SK-N-SH treated with all-trans-retinoic acid at 6 μM for 48 hours (cell line): ENCODE measurements at regions not wholly inside any gene's neighbourhood (a gene's known extent, or its start where the extent isn't known, plus 50 kb on each side); places are given as distances from the start of the nearest gene placed in this dataset.
A peak's percentile ranks its signal among the peaks of the same experiment; 100 is the strongest.

Experiments used
- ATAC-seq: fragments of 200-7000 bp; cut with Tn5 transposase; 3 replicates; pipeline ENCODE4 v1.9.1; 2020; ENCODE audit warnings: mild to moderate bottlenecking, moderate library complexity
- ARNTL ChIP-seq: fragments of 450-650 bp; formaldehyde crosslinking; IDR thresholded peaks from 2 replicates; pipeline ENCODE4 v1.5.0; 2020; ENCODE audit warnings: low read depth, mild to moderate bottlenecking, moderate library complexity, borderline replicate concordance
- BACH2 ChIP-seq: fragments of 250-450 bp; sonication (Bioruptor Pico); IDR thresholded peaks from 2 replicates; pipeline ENCODE4 v1.9.0; 2021; ENCODE audit warnings: mild to moderate bottlenecking, borderline replicate concordance
- CREB5 ChIP-seq: fragments of 250-450 bp; sonication (Bioruptor Pico); IDR thresholded peaks from 2 replicates; pipeline ENCODE4 v1.5.1; 2020; ENCODE audit warnings: low read depth, mild to moderate bottlenecking, moderate library complexity
- CSDC2 ChIP-seq: fragments of 250-450 bp; sonication (Bioruptor Pico); IDR thresholded peaks from 2 replicates; pipeline ENCODE4 v1.5.0; 2020; ENCODE audit warnings: mild to moderate bottlenecking, moderate library complexity
- CSRNP3 ChIP-seq: fragments of 250-450 bp; sonication (Bioruptor Pico); IDR thresholded peaks from 2 replicates; pipeline ENCODE4 v1.5.1; 2021; ENCODE audit warnings: mild to moderate bottlenecking, moderate library complexity
- ESRRG ChIP-seq: fragments of 250-450 bp; sonication (Bioruptor Pico); IDR thresholded peaks from 2 replicates; pipeline ENCODE4 v1.6.1; 2021; ENCODE audit warnings: mild to moderate bottlenecking
- GLIS3 ChIP-seq: fragments of 250-450 bp; sonication (Bioruptor Pico); IDR thresholded peaks from 2 replicates; pipeline ENCODE4 v1.5.0; 2020; ENCODE audit warnings: mild to moderate bottlenecking, moderate library complexity
- ISL1 ChIP-seq: fragments of 250-450 bp; sonication (Bioruptor Pico); IDR thresholded peaks from 2 replicates; pipeline ENCODE4 v2.1.2; 2022; ENCODE audit warnings: mild to moderate bottlenecking, moderate library complexity
- OSR1 ChIP-seq: fragments of 250-450 bp; sonication (Bioruptor Pico); IDR thresholded peaks from 2 replicates; pipeline ENCODE4 v1.8.0; 2022; ENCODE audit warnings: moderate library complexity, mild to moderate bottlenecking, inconsistent platforms
- PPARA ChIP-seq: fragments of 250-450 bp; sonication (Bioruptor Pico); IDR thresholded peaks from 2 replicates; pipeline ENCODE4 v1.5.0; 2020; ENCODE audit warnings: mild to moderate bottlenecking, borderline replicate concordance
- RARB ChIP-seq: fragments of 250-450 bp; sonication (Bioruptor Pico); IDR thresholded peaks from 2 replicates; pipeline ENCODE4 v1.8.0; 2021; ENCODE audit warnings: mild to moderate bottlenecking, moderate library complexity
- SNAI2 ChIP-seq: fragments of 250-450 bp; sonication (Bioruptor Pico); IDR thresholded peaks from 2 replicates; pipeline ENCODE4 v1.5.0; 2020; ENCODE audit warnings: mild to moderate bottlenecking, moderate library complexity
- TCF4 ChIP-seq: fragments of 250-450 bp; sonication (Bioruptor Pico); IDR thresholded peaks from 2 replicates; pipeline ENCODE4 v1.8.0; 2021; ENCODE audit warnings: mild to moderate bottlenecking, moderate library complexity, borderline replicate concordance
- TOX ChIP-seq: fragments of 250-450 bp; sonication (Bioruptor Pico); IDR thresholded peaks from 2 replicates; pipeline ENCODE4 v1.8.0; 2021; ENCODE audit warnings: mild to moderate bottlenecking, moderate library complexity, borderline replicate concordance
- TSHZ2 ChIP-seq: fragments of 250-450 bp; sonication (Bioruptor Pico); IDR thresholded peaks from 2 replicates; pipeline ENCODE4 v1.5.0; 2020; ENCODE audit warnings: mild to moderate bottlenecking, moderate library complexity
- ZC3H10 ChIP-seq: fragments of 250-450 bp; sonication (Bioruptor Pico); IDR thresholded peaks from 2 replicates; pipeline ENCODE4 v1.5.1; 2021; ENCODE audit warnings: mild to moderate bottlenecking, moderate library complexity
- ZFP3 ChIP-seq: fragments of 250-450 bp; sonication (Bioruptor Pico); IDR thresholded peaks from 2 replicates; pipeline ENCODE4 v1.5.0; 2020; ENCODE audit warnings: mild to moderate bottlenecking, moderate library complexity
- ZFP30 ChIP-seq: fragments of 450-650 bp; formaldehyde crosslinking; IDR thresholded peaks from 2 replicates; pipeline ENCODE4 v1.5.0; 2022; ENCODE audit warnings: mild to moderate bottlenecking, moderate library complexity
- ZNF565 ChIP-seq: fragments of 450-650 bp; formaldehyde crosslinking; conservative IDR thresholded peaks from 2 replicates; pipeline ENCODE4 v1.5.0; 2020; ENCODE audit warnings: low read depth, mild to moderate bottlenecking, moderate library complexity
- ZNF70 ChIP-seq: fragments of 450-650 bp; formaldehyde crosslinking; IDR thresholded peaks from 2 replicates; pipeline ENCODE4 v1.5.0; 2020; ENCODE audit warnings: mild to moderate bottlenecking, moderate library complexity
- ZNF8 ChIP-seq: fragments of 450-650 bp; formaldehyde crosslinking; IDR thresholded peaks from 2 replicates; pipeline ENCODE4 v1.5.0; 2020; ENCODE audit warnings: mild to moderate bottlenecking, moderate library complexity
- TF ChIP-seq, protein P1 (sequence below): fragments of 250-450 bp; sonication (Bioruptor Pico); IDR thresholded peaks from 2 replicates; pipeline ENCODE4 v1.8.0; 2020; ENCODE audit warnings: mild to moderate bottlenecking, moderate library complexity, borderline replicate concordance

DNA sequence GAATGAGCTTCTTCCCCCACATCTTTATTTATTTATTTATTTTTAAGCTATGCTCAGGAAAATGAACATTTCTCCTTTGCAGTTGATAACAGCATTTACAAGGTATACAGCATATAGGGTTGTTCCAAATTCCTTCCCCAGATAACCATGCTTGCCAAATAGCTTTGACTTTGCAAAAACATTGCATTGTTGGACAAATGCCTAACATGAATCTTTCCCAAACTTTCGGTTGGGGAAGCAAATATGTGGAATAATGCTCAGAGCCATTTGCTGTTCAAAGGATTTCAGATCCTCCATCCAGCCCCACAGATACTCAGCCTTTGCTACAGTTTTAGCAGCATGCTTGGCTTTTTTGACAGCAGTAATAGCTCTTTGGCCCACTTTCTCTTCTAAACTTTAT is 127.2 kb upstream of the AGA start:
- no peak for TF ChIP-seq ZNF565
- TF ChIP-seq CSDC2, result no peak
- no peak for TF ChIP-seq CSRNP3 (CRISPR knock-in tag)
- TF ChIP-seq SNAI2 (CRISPR knock-in tag), result no peak
- TF ChIP-seq TSHZ2 (CRISPR knock-in tag), result no peak
- TF ChIP-seq GLIS3 (CRISPR knock-in tag), result no peak
- TF ChIP-seq ZNF8, result no peak
- no peak for TF ChIP-seq TCF4 (CRISPR knock-in tag)
- TF ChIP-seq ZNF70 (CRISPR knock-in tag), result no peak
- TF ChIP-seq ESRRG (CRISPR knock-in tag), result no peak
- no peak for TF ChIP-seq BACH2 (CRISPR knock-in tag)
- TF ChIP-seq TOX (CRISPR knock-in tag), result no peak
- no peak for TF ChIP-seq ISL1 (CRISPR knock-in tag)
- no peak for TF ChIP-seq ZC3H10 (CRISPR knock-in tag)
- TF ChIP-seq OSR1, result no peak
- no peak for TF ChIP-seq ZFP3 (CRISPR knock-in tag)
- TF ChIP-seq ZFP30 (CRISPR knock-in tag), result no peak
- TF ChIP-seq, all 23 proteins: peak for 0
- ATAC-seq, result no peak

DNA sequence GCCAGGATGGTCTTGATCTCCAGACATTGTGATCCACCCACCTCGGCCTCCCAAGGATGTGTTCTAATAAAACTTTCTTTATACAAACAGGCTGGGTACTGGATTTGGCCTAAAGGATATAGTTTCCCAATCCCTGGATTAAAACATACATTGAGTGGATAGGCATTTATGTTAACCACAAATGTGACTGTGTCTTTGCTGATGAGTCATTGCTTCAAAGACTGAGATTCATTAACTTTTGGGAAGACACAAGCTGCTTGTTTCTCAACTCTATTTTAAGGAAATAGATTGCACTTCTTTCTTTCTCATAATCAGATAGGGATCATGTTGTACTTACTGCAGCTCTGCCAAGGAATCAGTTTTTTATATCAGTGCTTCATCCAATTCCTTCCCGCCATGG is 131.3 kb upstream of the AGA start:
- ATAC-seq, result peak; percentile 84
- no peak; the same call in 1 of the 2 replicates for TF ChIP-seq TOX (CRISPR knock-in tag)
- TF ChIP-seq ESRRG (CRISPR knock-in tag), result no peak
- TF ChIP-seq BACH2 (CRISPR knock-in tag), result no peak
- no peak for TF ChIP-seq GLIS3 (CRISPR knock-in tag)
- no peak for TF ChIP-seq ZC3H10 (CRISPR knock-in tag)
- TF ChIP-seq, protein P1, sequence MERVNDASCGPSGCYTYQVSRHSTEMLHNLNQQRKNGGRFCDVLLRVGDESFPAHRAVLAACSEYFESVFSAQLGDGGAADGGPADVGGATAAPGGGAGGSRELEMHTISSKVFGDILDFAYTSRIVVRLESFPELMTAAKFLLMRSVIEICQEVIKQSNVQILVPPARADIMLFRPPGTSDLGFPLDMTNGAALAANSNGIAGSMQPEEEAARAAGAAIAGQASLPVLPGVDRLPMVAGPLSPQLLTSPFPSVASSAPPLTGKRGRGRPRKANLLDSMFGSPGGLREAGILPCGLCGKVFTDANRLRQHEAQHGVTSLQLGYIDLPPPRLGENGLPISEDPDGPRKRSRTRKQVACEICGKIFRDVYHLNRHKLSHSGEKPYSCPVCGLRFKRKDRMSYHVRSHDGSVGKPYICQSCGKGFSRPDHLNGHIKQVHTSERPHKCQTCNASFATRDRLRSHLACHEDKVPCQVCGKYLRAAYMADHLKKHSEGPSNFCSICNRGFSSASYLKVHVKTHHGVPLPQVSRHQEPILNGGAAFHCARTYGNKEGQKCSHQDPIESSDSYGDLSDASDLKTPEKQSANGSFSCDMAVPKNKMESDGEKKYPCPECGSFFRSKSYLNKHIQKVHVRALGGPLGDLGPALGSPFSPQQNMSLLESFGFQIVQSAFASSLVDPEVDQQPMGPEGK (CRISPR knock-in tag), result no peak
- TF ChIP-seq RARB (CRISPR knock-in tag), result no peak
- TF ChIP-seq TSHZ2 (CRISPR knock-in tag), result no peak
- no peak for TF ChIP-seq TCF4 (CRISPR knock-in tag)
- TF ChIP-seq CREB5 (CRISPR knock-in tag), result no peak
- no peak for TF ChIP-seq OSR1
- TF ChIP-seq ZNF70 (CRISPR knock-in tag), result no peak

DNA sequence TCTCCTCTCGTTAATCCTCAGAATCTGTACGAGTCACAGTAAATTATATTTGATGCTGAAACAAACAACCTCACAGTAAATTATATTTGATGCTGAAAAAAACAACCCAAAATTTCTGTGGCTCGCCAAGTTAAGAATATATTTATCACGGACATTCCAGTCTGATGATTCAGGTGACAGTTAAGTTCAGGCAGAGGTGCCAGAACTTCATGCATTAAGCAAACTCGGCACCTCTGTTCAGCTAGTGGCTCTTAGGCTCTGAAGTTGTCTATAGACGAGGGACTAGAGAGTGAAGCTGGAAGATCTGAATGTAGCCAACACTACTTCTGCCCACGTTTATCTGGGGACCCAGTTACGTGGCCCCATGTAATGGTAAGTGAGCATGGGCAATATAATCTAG is 132.2 kb upstream of the AGA start:
- TF ChIP-seq GLIS3 (CRISPR knock-in tag), result no peak
- no peak for TF ChIP-seq ZNF70 (CRISPR knock-in tag)
- TF ChIP-seq ESRRG (CRISPR knock-in tag), result no peak
- no peak for TF ChIP-seq CSDC2
- TF ChIP-seq TOX (CRISPR knock-in tag), result no peak
- no peak for TF ChIP-seq ZNF8
- TF ChIP-seq ZFP30 (CRISPR knock-in tag), result no peak
- no peak for TF ChIP-seq RARB (CRISPR knock-in tag)
- TF ChIP-seq CSRNP3 (CRISPR knock-in tag), result no peak
- TF ChIP-seq ARNTL (CRISPR knock-in tag), result no peak
- TF ChIP-seq BACH2 (CRISPR knock-in tag), result no peak
- TF ChIP-seq OSR1, result no peak
- TF ChIP-seq PPARA (CRISPR knock-in tag), result no peak
- TF ChIP-seq CREB5 (CRISPR knock-in tag), result no peak
- peak; percentile 63 for ATAC-seq
